ENCODE measurements at regions not wholly inside any gene's neighbourhood (a gene's known extent, or its start where the extent isn't known, plus 50 kb on each side); places are given as distances from the start of the nearest gene placed in this dataset.

DNA sequence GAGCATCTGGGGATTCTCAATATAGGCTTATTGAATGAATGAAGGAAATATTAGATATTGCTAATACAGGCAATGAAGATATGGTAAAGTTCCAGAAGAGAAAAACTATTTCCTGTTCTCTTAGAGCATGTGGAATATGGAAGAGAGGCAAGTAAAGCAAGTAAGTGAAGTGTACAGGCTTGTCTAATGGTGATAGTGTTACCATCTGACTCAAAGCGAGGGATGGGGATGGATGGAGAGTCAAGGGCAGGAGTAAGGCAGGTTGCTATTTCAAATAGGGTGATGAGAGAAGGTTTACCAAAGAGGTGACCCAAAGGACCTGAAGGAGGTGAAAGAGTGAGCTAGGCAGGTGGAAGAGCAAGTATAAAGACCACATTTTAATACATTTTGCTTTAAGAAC lies 55.2 kb upstream of the SLC38A11 start:
- TF ChIP-seq, protein P1, sequence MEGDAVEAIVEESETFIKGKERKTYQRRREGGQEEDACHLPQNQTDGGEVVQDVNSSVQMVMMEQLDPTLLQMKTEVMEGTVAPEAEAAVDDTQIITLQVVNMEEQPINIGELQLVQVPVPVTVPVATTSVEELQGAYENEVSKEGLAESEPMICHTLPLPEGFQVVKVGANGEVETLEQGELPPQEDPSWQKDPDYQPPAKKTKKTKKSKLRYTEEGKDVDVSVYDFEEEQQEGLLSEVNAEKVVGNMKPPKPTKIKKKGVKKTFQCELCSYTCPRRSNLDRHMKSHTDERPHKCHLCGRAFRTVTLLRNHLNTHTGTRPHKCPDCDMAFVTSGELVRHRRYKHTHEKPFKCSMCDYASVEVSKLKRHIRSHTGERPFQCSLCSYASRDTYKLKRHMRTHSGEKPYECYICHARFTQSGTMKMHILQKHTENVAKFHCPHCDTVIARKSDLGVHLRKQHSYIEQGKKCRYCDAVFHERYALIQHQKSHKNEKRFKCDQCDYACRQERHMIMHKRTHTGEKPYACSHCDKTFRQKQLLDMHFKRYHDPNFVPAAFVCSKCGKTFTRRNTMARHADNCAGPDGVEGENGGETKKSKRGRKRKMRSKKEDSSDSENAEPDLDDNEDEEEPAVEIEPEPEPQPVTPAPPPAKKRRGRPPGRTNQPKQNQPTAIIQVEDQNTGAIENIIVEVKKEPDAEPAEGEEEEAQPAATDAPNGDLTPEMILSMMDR (IDR thresholded peaks at IDR 0.05; ENCODE audit: control extremely low read depth in 1 of 3, insufficient read depth in 1 of 3, low read depth in 1 of 3, low read length in 3 of 3), result no peak
- TF ChIP-seq EP300 (IDR thresholded peaks at IDR 0.05; ENCODE audit: borderline replicate concordance in 1 of 2, low read depth in 2 of 2, low read length in 2 of 2) (no peak), ZNF274 (IDR thresholded peaks at IDR 0.05; ENCODE audit: borderline replicate concordance, extremely low read depth, low read length) (no peak), BCL11A (IDR thresholded peaks at IDR 0.05; ENCODE audit: low read depth in 2 of 2, low read length in 2 of 2) (no peak), SP1 (IDR thresholded peaks at IDR 0.05; ENCODE audit: low read depth, low read length) (no peak), KDM1A (IDR thresholded peaks at IDR 0.05; ENCODE audit: borderline replicate concordance, low read length) (no peak), CEBPB (IDR thresholded peaks at IDR 0.05; ENCODE audit: low read depth, low read length) (no peak), POLR2A (IDR thresholded peaks at IDR 0.05; ENCODE audit: control extremely low read depth in 1 of 2, low read depth in 2 of 2, low read length in 2 of 2) (no peak), YY1 (IDR thresholded peaks at IDR 0.05; ENCODE audit: low read depth, low read length) (no peak), JUN (IDR thresholded peaks at IDR 0.05; ENCODE audit: low read depth, low read length) (no peak), CHD2 (IDR thresholded peaks at IDR 0.05; ENCODE audit: low read length) (no peak)

Data from H1 (cell line).